ENCODE measurements at regions not wholly inside any gene's neighbourhood (a gene's known extent, or its start where the extent isn't known, plus 50 kb on each side); places are given as distances from the start of the nearest gene placed in this dataset.

GRCh38 chrX:88397551-88397950 lies 349.5 kb upstream of the CPXCR1 start:
- Histone ChIP-seq H3K4me3 (ENCODE audit: low read length in 2 of 2) (no peak overlapping the region), H3K27me3 (ENCODE audit: control insufficient read depth in 1 of 2, insufficient read depth in 2 of 2, low read length in 1 of 2) (no peaks in the 10 kb centered on the region), H3K4me1 (ENCODE audit: control insufficient read depth in 1 of 2, insufficient read depth in 2 of 2, low read length in 2 of 2) (no peaks in the 10 kb centered on the region), H3K9me3 (ENCODE audit: control insufficient read depth, low read length) (no peaks in the 10 kb centered on the region), H3K36me3 (ENCODE audit: control insufficient read depth in 1 of 2, insufficient read depth in 2 of 2, low read length in 1 of 2) (no peaks in the 10 kb centered on the region), H3K27ac (ENCODE audit: low read depth in 1 of 2, low read length in 2 of 2) (no peak overlapping the region)
- ATAC-seq (ENCODE audit: low FRiP score) (no peak), DNase-seq (no peak)
- intact Hi-C loops (cut with DNase I) = no loop called here
- WGBS, 2 donors = 57 to 77% methylated on average over 2 of the region's 2 CpGs

- DNase-seq (no peak), ATAC-seq (ENCODE audit: low FRiP score) (no peak)
- WGBS, 2 donors = 78 to 89% methylated on average over 5 of the region's 5 CpGs
- Histone ChIP-seq H3K4me3 (ENCODE audit: low read length in 2 of 2) (no peak overlapping the region), H3K4me1 (ENCODE audit: control insufficient read depth in 1 of 2, insufficient read depth in 2 of 2, low read length in 2 of 2) (no peaks in the 10 kb centered on the region), H3K9me3 (ENCODE audit: control insufficient read depth, low read length) (no peaks in the 10 kb centered on the region), H3K27ac (ENCODE audit: low read depth in 1 of 2, low read length in 2 of 2) (no peak overlapping the region), H3K36me3 (ENCODE audit: control insufficient read depth in 1 of 2, insufficient read depth in 2 of 2, low read length in 1 of 2) (no peaks in the 10 kb centered on the region), H3K27me3 (ENCODE audit: control insufficient read depth in 1 of 2, insufficient read depth in 2 of 2, low read length in 1 of 2) (no peaks in the 10 kb centered on the region)
- intact Hi-C loops (cut with DNase I) = no loop called here
Observed at GRCh38 chrX:88416002-88416401, 331.0 kb upstream of the CPXCR1 start.

- no peak for ATAC-seq (ENCODE audit: low FRiP score)
- 66 to 76% methylated on average over 4 of the region's 4 CpGs for WGBS, 2 donors
- H3K27me3 ChIP-seq (ENCODE audit: control insufficient read depth in 1 of 2, insufficient read depth in 2 of 2, low read length in 1 of 2) = no peaks in the 10 kb centered on the region
- no peak for DNase-seq
- H3K4me3 ChIP-seq (ENCODE audit: low read length in 2 of 2) = no peak overlapping the region
- no peaks in the 10 kb centered on the region for H3K36me3 ChIP-seq (ENCODE audit: control insufficient read depth in 1 of 2, insufficient read depth in 2 of 2, low read length in 1 of 2)
- H3K4me1 ChIP-seq (ENCODE audit: control insufficient read depth in 1 of 2, insufficient read depth in 2 of 2, low read length in 2 of 2) = no peaks in the 10 kb centered on the region
- H3K27ac ChIP-seq (ENCODE audit: low read depth in 1 of 2, low read length in 2 of 2) = no peak overlapping the region
- intact Hi-C loops (cut with DNase I) = no loop called here
- H3K9me3 ChIP-seq (ENCODE audit: control insufficient read depth, low read length) = no peaks in the 10 kb centered on the region
Observed at GRCh38 chrX:88416965-88417364, 330.1 kb upstream of the CPXCR1 start.

GRCh38 chrX:88424071-88424470 lies 323.0 kb upstream of the CPXCR1 start:
- H3K27ac ChIP-seq (ENCODE audit: low read depth in 1 of 2, low read length in 2 of 2) = no peak overlapping the region
- intact Hi-C loops (cut with DNase I) = no loop called here
- no peaks in the 10 kb centered on the region for H3K9me3 ChIP-seq (ENCODE audit: control insufficient read depth, low read length)
- H3K4me3 ChIP-seq (ENCODE audit: low read length in 2 of 2) = no peak overlapping the region
- H3K27me3 ChIP-seq (ENCODE audit: control insufficient read depth in 1 of 2, insufficient read depth in 2 of 2, low read length in 1 of 2) = no peaks in the 10 kb centered on the region
- no peaks in the 10 kb centered on the region for H3K36me3 ChIP-seq (ENCODE audit: control insufficient read depth in 1 of 2, insufficient read depth in 2 of 2, low read length in 1 of 2)
- ATAC-seq (ENCODE audit: low FRiP score) (no peak), DNase-seq (no peak)
- H3K4me1 ChIP-seq (ENCODE audit: control insufficient read depth in 1 of 2, insufficient read depth in 2 of 2, low read length in 2 of 2) = no peaks in the 10 kb centered on the region

GRCh38 chrX:88424541-88424940 lies 322.5 kb upstream of the CPXCR1 start:
- H3K36me3 ChIP-seq (ENCODE audit: control insufficient read depth in 1 of 2, insufficient read depth in 2 of 2, low read length in 1 of 2) = no peaks in the 10 kb centered on the region
- intact Hi-C loops (cut with DNase I) = no loop called here
- WGBS, 2 donors = 77 to 93% methylated on average over 4 of the region's 4 CpGs
- H3K9me3 ChIP-seq (ENCODE audit: control insufficient read depth, low read length) = no peaks in the 10 kb centered on the region
- no peak overlapping the region for H3K4me3 ChIP-seq (ENCODE audit: low read length in 2 of 2)
- ATAC-seq (ENCODE audit: low FRiP score) (no peak), DNase-seq (no peak)
- no peaks in the 10 kb centered on the region for H3K4me1 ChIP-seq (ENCODE audit: control insufficient read depth in 1 of 2, insufficient read depth in 2 of 2, low read length in 2 of 2)
- no peaks in the 10 kb centered on the region for H3K27me3 ChIP-seq (ENCODE audit: control insufficient read depth in 1 of 2, insufficient read depth in 2 of 2, low read length in 1 of 2)
- no peak overlapping the region for H3K27ac ChIP-seq (ENCODE audit: low read depth in 1 of 2, low read length in 2 of 2)

- 14 to 28% methylated on average over 4 of the region's 4 CpGs for WGBS, 2 donors
- H3K27me3 ChIP-seq (ENCODE audit: control insufficient read depth in 1 of 2, insufficient read depth in 2 of 2, low read length in 1 of 2) = no peaks in the 10 kb centered on the region
- intact Hi-C loops (cut with DNase I) = no loop called here
- H3K9me3 ChIP-seq (ENCODE audit: control insufficient read depth, low read length) = no peaks in the 10 kb centered on the region
- DNase-seq (no peak), ATAC-seq (ENCODE audit: low FRiP score) (no peak)
- no peaks in the 10 kb centered on the region for H3K36me3 ChIP-seq (ENCODE audit: control insufficient read depth in 1 of 2, insufficient read depth in 2 of 2, low read length in 1 of 2)
- H3K4me3 ChIP-seq (ENCODE audit: low read length in 2 of 2) = no peak overlapping the region
- H3K27ac ChIP-seq (ENCODE audit: low read depth in 1 of 2, low read length in 2 of 2) = no peak overlapping the region
- no peaks in the 10 kb centered on the region for H3K4me1 ChIP-seq (ENCODE audit: control insufficient read depth in 1 of 2, insufficient read depth in 2 of 2, low read length in 2 of 2)
Observed at GRCh38 chrX:88425739-88426138, 321.3 kb upstream of the CPXCR1 start.

GRCh38 chrX:88437563-88437962 lies 309.5 kb upstream of the CPXCR1 start:
- intact Hi-C loops (cut with DNase I) = no loop called here
- no peak overlapping the region for H3K4me3 ChIP-seq (ENCODE audit: low read length in 2 of 2)

GRCh38 chrX:88438209-88438608 lies 308.8 kb upstream of the CPXCR1 start:
- H3K27ac ChIP-seq (ENCODE audit: low read depth in 1 of 2, low read length in 2 of 2) = no peak overlapping the region
- no peaks in the 10 kb centered on the region for H3K9me3 ChIP-seq (ENCODE audit: control insufficient read depth, low read length)
- no peaks in the 10 kb centered on the region for H3K4me1 ChIP-seq (ENCODE audit: control insufficient read depth in 1 of 2, insufficient read depth in 2 of 2, low read length in 2 of 2)
- intact Hi-C loops (cut with DNase I) = no loop called here
- no peaks in the 10 kb centered on the region for H3K36me3 ChIP-seq (ENCODE audit: control insufficient read depth in 1 of 2, insufficient read depth in 2 of 2, low read length in 1 of 2)
- no peak for DNase-seq
- no peak for ATAC-seq (ENCODE audit: low FRiP score)
- no peaks in the 10 kb centered on the region for H3K27me3 ChIP-seq (ENCODE audit: control insufficient read depth in 1 of 2, insufficient read depth in 2 of 2, low read length in 1 of 2)
- no peak overlapping the region for H3K4me3 ChIP-seq (ENCODE audit: low read length in 2 of 2)
- WGBS, 2 donors = 74 to 91% methylated on average over 1 of the region's 1 CpG

More at GRCh38 chrX:88437563-88437962, 309.5 kb upstream of the CPXCR1 start:
- WGBS, 2 donors = 70 to 83% methylated on average over 1 of the region's 1 CpG
- Histone ChIP-seq H3K27ac (ENCODE audit: low read depth in 1 of 2, low read length in 2 of 2) (no peak overlapping the region), H3K27me3 (ENCODE audit: control insufficient read depth in 1 of 2, insufficient read depth in 2 of 2, low read length in 1 of 2) (no peaks in the 10 kb centered on the region), H3K4me1 (ENCODE audit: control insufficient read depth in 1 of 2, insufficient read depth in 2 of 2, low read length in 2 of 2) (no peaks in the 10 kb centered on the region), H3K9me3 (ENCODE audit: control insufficient read depth, low read length) (no peaks in the 10 kb centered on the region), H3K36me3 (ENCODE audit: control insufficient read depth in 1 of 2, insufficient read depth in 2 of 2, low read length in 1 of 2) (no peaks in the 10 kb centered on the region)
- no peak for ATAC-seq (ENCODE audit: low FRiP score)
- DNase-seq = no peak

GRCh38 chrX:88439935-88440334 lies 307.1 kb upstream of the CPXCR1 start:
- Histone ChIP-seq H3K27me3 (ENCODE audit: control insufficient read depth in 1 of 2, insufficient read depth in 2 of 2, low read length in 1 of 2) (no peaks in the 10 kb centered on the region), H3K4me3 (ENCODE audit: low read length in 2 of 2) (no peak overlapping the region), H3K4me1 (ENCODE audit: control insufficient read depth in 1 of 2, insufficient read depth in 2 of 2, low read length in 2 of 2) (no peaks in the 10 kb centered on the region), H3K27ac (ENCODE audit: low read depth in 1 of 2, low read length in 2 of 2) (no peak overlapping the region), H3K36me3 (ENCODE audit: control insufficient read depth in 1 of 2, insufficient read depth in 2 of 2, low read length in 1 of 2) (no peaks in the 10 kb centered on the region), H3K9me3 (ENCODE audit: control insufficient read depth, low read length) (no peaks in the 10 kb centered on the region)
- intact Hi-C loops (cut with DNase I) = no loop called here
- ATAC-seq (ENCODE audit: low FRiP score) = no peak
- no peak for DNase-seq
